Uterus (tissue), 3 donors: ENCODE measurements at regions not wholly inside any gene's neighbourhood (a gene's known extent, or its start where the extent isn't known, plus 50 kb on each side); places are given as distances from the start of the nearest gene placed in this dataset.

Source experiments
- DNase-seq, 2 donors: peaks; one replicate each; pipeline ENCODE4 v3.0.0-alpha.2; 2019 to 2020
- H3K27ac ChIP-seq, 2 donors: fragments of 200-600 bp; sonication (generic); 1 replicate in 1 of 2; 2 replicates in 1 of 2; pipeline ENCODE4 v1.5.1; 2016 to 2018
- H3K27me3 ChIP-seq, 2 donors: fragments of 200-600 bp; sonication (generic); one replicate each; pipeline ENCODE4 v1.5.1; 2018 to 2019; ENCODE audit warnings: control low read depth in 1 of 2
- H3K36me3 ChIP-seq, 2 donors: fragments of 200-600 bp; sonication (generic); one replicate each; pipeline ENCODE4 v1.5.1; 2019; ENCODE audit warnings: control low read depth in 1 of 2
- H3K4me1 ChIP-seq, 2 donors: fragments of 200-600 bp; sonication (generic); one replicate each; pipeline ENCODE4 v1.5.1; 2018 to 2019; ENCODE audit warnings: control low read depth in 1 of 2
- H3K4me3 ChIP-seq, 2 donors: fragments of 200-600 bp; sonication (generic); 1 replicate in 1 of 2; 2 replicates in 1 of 2; pipeline ENCODE4 v1.5.1; 2018 to 2019; ENCODE audit warnings: mild to moderate bottlenecking in 1 of 2
- H3K9me3 ChIP-seq, 2 donors: fragments of 200-600 bp; sonication (generic); one replicate each; pipeline ENCODE4 v1.5.1; 2019; ENCODE audit warnings: control low read depth in 1 of 2
- CTCF ChIP-seq, 4 experiments: fragments of 200-600 bp in 2 of 4; fragments of 450-650 bp in 2 of 4; sonication (generic) in 2 of 4; IDR thresholded peaks; one replicate each; pipeline ENCODE4 v1.5.1; 2016 to 2019; ENCODE audit warnings: antibody characterized with exemption in 4 of 4, mild to moderate bottlenecking in 2 of 4, moderate library complexity in 1 of 4
- POLR2A ChIP-seq, 2 donors: fragments of 450-650 bp; IDR thresholded peaks; one replicate each; pipeline ENCODE4 v1.6.1; 2016; ENCODE audit warnings: antibody characterized with exemption in 2 of 2, mild to moderate bottlenecking in 1 of 2, moderate library complexity in 1 of 2
- intact Hi-C: fragments of 100-400 bp; cut with DNase I; formaldehyde crosslinking; loops from one replicate; pipeline ENCODE4 v1.15.1; 2023; ENCODE audit warnings: low total_unique reads
- donor health status: DM: yes; HTN: yes; CAD: no.

GRCh38 chr5:4480528-4481349 is 659.4 kb upstream of the ADAMTS16 start:
- no peaks in the 10 kb centered on the region for H3K27me3 ChIP-seq

GRCh38 chr5:4487581-4487980 is 652.5 kb upstream of the ADAMTS16 start:
- no peaks in the 10 kb centered on the region for H3K36me3 ChIP-seq
- TF ChIP-seq CTCF (IDR thresholded peaks at IDR 0.05) (no peak), POLR2A (IDR thresholded peaks at IDR 0.05) (no peak)
- intact Hi-C loops = no loop called here

More at GRCh38 chr5:4480528-4481349, 659.4 kb upstream of the ADAMTS16 start:
- Histone ChIP-seq H3K27ac (no peak overlapping the region), H3K36me3 (no peaks in the 10 kb centered on the region), H3K9me3 (no peaks in the 10 kb centered on the region), H3K4me3 (no peak overlapping the region), H3K4me1 (no peaks in the 10 kb centered on the region)
- intact Hi-C loops = no loop called here
- no peak for DNase-seq
- TF ChIP-seq POLR2A (IDR thresholded peaks at IDR 0.05) = no peak
- no peak for TF ChIP-seq CTCF (IDR thresholded peaks at IDR 0.05)

GRCh38 chr5:4511996-4512656 is 628.0 kb upstream of the ADAMTS16 start:
- TF ChIP-seq CTCF (IDR thresholded peaks at IDR 0.05) (peak in 1 of 4 experiments; percentile 36), POLR2A (IDR thresholded peaks at IDR 0.05) (no peak)
- no peak for DNase-seq
- H3K9me3 ChIP-seq = no peaks in the 10 kb centered on the region
- no peak overlapping the region for H3K4me3 ChIP-seq
- H3K27me3 ChIP-seq = no peaks in the 10 kb centered on the region
- intact Hi-C loops = no loop called here
- H3K4me1 ChIP-seq = no peaks in the 10 kb centered on the region
- H3K27ac ChIP-seq = no peak overlapping the region
- H3K36me3 ChIP-seq = no peaks in the 10 kb centered on the region

More at GRCh38 chr5:4487581-4487980, 652.5 kb upstream of the ADAMTS16 start:
- Histone ChIP-seq H3K4me3 (no peak overlapping the region), H3K27ac (no peak overlapping the region), H3K27me3 (no peaks in the 10 kb centered on the region), H3K9me3 (no peaks in the 10 kb centered on the region), H3K4me1 (no peaks in the 10 kb centered on the region)
- no peak for DNase-seq

GRCh38 chr5:4513381-4513780 is 626.7 kb upstream of the ADAMTS16 start:
- no peak for DNase-seq
- TF ChIP-seq CTCF (IDR thresholded peaks at IDR 0.05) = no peak
- intact Hi-C loops = no loop called here
- H3K27ac ChIP-seq = no peak overlapping the region
- no peak overlapping the region for H3K4me3 ChIP-seq
- no peaks in the 10 kb centered on the region for H3K9me3 ChIP-seq
- H3K4me1 ChIP-seq = no peaks in the 10 kb centered on the region
- H3K27me3 ChIP-seq = no peaks in the 10 kb centered on the region
- no peaks in the 10 kb centered on the region for H3K36me3 ChIP-seq

GRCh38 chr5:4514067-4514648 is 626.0 kb upstream of the ADAMTS16 start:
- no peaks in the 10 kb centered on the region for H3K36me3 ChIP-seq
- H3K4me1 ChIP-seq = no peaks in the 10 kb centered on the region
- no peak overlapping the region for H3K27ac ChIP-seq
- intact Hi-C loops = no loop called here
- TF ChIP-seq CTCF (IDR thresholded peaks at IDR 0.05) (no peak), POLR2A (IDR thresholded peaks at IDR 0.05) (no peak)
- H3K4me3 ChIP-seq = no peak overlapping the region
- no peaks in the 10 kb centered on the region for H3K9me3 ChIP-seq
- no peak for DNase-seq
- no peaks in the 10 kb centered on the region for H3K27me3 ChIP-seq
